Stromal cell of bone marrow (primary cell): ENCODE measurements at regions not wholly inside any gene's neighbourhood (a gene's known extent, or its start where the extent isn't known, plus 50 kb on each side); places are given as distances from the start of the nearest gene placed in this dataset.
A peak's percentile ranks its signal among the peaks of the same experiment; 100 is the strongest.
"Not testable (repeated sequence)": the region's sequence is repeated elsewhere in the genome, so short reads cannot be mapped to it uniquely, and the experiment has no call there.

Experiments used
- DNase-seq: peaks from one replicate; pipeline ENCODE4 v3.0.0-alpha.2; 2012; ENCODE audit warnings: low read depth

- DNase-seq, result no peak
Measured at GRCh38 chr3:11898611-11899325, 52.1 kb upstream of the TAMM41 start.

- DNase-seq, result not testable (repeated sequence)
Measured at GRCh38 chr3:11899389-11899788, 52.7 kb upstream of the TAMM41 start.

- no peak for DNase-seq
Measured at GRCh38 chr3:11899826-11900225, 53.1 kb upstream of the TAMM41 start.

- DNase-seq, result no peak
Measured at GRCh38 chr3:11900824-11901223, 54.1 kb upstream of the TAMM41 start.

GRCh38 chr3:11901286-11901875, 54.7 kb upstream of the TAMM41 start:
- no peak for DNase-seq

- DNase-seq, result no peak
Measured at GRCh38 chr3:11903047-11903446, 56.4 kb upstream of the TAMM41 start.

- DNase-seq, result no peak
Measured at GRCh38 chr3:11903447-11903846, 56.8 kb upstream of the TAMM41 start.

GRCh38 chr3:11904157-11904556, 57.5 kb upstream of the TAMM41 start:
- DNase-seq, result no peak

GRCh38 chr3:11906407-11906806, 59.7 kb upstream of the TAMM41 start:
- DNase-seq, result no peak

GRCh38 chr3:11907667-11908660, 61.3 kb upstream of the TAMM41 start:
- peak; percentile 9 for DNase-seq

- no peak for DNase-seq
Measured at GRCh38 chr3:11908981-11909698, 62.5 kb upstream of the TAMM41 start.

GRCh38 chr3:11909726-11910125, 63.0 kb upstream of the TAMM41 start:
- no peak for DNase-seq

- DNase-seq, result not testable (repeated sequence)
Measured at GRCh38 chr3:11910216-11910930, 63.7 kb upstream of the TAMM41 start.

GRCh38 chr3:11910971-11911531, 64.4 kb upstream of the TAMM41 start:
- DNase-seq, result no peak

- DNase-seq, result not testable (repeated sequence)
Measured at GRCh38 chr3:11911887-11912286, 65.2 kb upstream of the TAMM41 start.

- DNase-seq, result no peak
Measured at GRCh38 chr3:11913316-11913715, 66.6 kb upstream of the TAMM41 start.

- DNase-seq, result no peak
Measured at GRCh38 chr3:11914041-11914440, 67.4 kb upstream of the TAMM41 start.

GRCh38 chr3:11914651-11915050, 68.0 kb upstream of the TAMM41 start:
- no peak for DNase-seq

GRCh38 chr3:11915621-11916424, 69.1 kb upstream of the TAMM41 start:
- no peak for DNase-seq

- not testable (repeated sequence) for DNase-seq
Measured at GRCh38 chr3:11916425-11916762, 69.7 kb upstream of the TAMM41 start.
